HCT116 (cell line): ENCODE measurements at regions not wholly inside any gene's neighbourhood (a gene's known extent, or its start where the extent isn't known, plus 50 kb on each side); places are given as distances from the start of the nearest gene placed in this dataset.

ENCODE experiments used
- ATAC-seq: fragments of 200-7000 bp; cut with Tn5 transposase; 2 replicates; pipeline ENCODE4 v1.9.1; 2020; ENCODE audit warnings: mild to moderate bottlenecking, moderate library complexity
- BruUV-seq: library from RNA; stranded (reverse); fragments of 400-500 nt; replicated peaks from 2 replicates; lab custom pipeline; 2021; lab: Mats Ljungman, UMichigan
- CTCF ChIA-PET: fragments of 300-600 bp; sonication (Branson Sonifier 250); formaldehyde crosslinking; loops from one replicate; lab custom pipeline; 2021; ENCODE audit warnings: antibody characterized with exemption; lab: Charles Lee
- POLR2A ChIA-PET: fragments of 300-600, 350-600 bp; sonication (Branson Sonifier 250); formaldehyde crosslinking; loops from one replicate; lab custom pipeline; 2021; ENCODE audit warnings: antibody characterized with exemption; lab: Charles Lee
- RAD21 ChIA-PET, 2 experiments: fragments of 300-600 bp; sonication (Branson Sonifier 250); formaldehyde crosslinking; loops; one replicate each; lab custom pipeline; 2023; ENCODE audit warnings: low total read pairs in 2 of 2; ENCODE audit not compliant: uncharacterized antibody in 2 of 2, unreplicated experiment in 2 of 2, low non-redundant PET in 1 of 2; lab: Charles Lee
- DNase-seq: peaks from one replicate; pipeline ENCODE4 v3.0.0-alpha.2; 2010; ENCODE audit warnings: low read depth, low spot score
- H2AFZ ChIP-seq: fragments of 200-600 bp; shearing (Covaris generic), sonication (generic); 2 replicates; pipeline ENCODE4 v1.6.1; 2017; ENCODE audit warnings: low read depth, mixed run types, mixed read lengths, antibody characterized with exemption, low read length; ENCODE audit not compliant: poor library complexity, severe bottlenecking
- H3K27ac ChIP-seq: 2 replicates; pipeline ENCODE4 v1.5.1; 2012; ENCODE audit warnings: low read depth, low read length
- H3K27me3 ChIP-seq: fragments of 200-600 bp; sonication (generic); 2 replicates; pipeline ENCODE4 v1.6.1; 2016; ENCODE audit warnings: mixed run types, low read length, mixed read lengths; ENCODE audit not compliant: insufficient read depth
- H3K36me3 ChIP-seq, 2 experiments: fragments of 200-500 bp in 1 of 2; fragments of 200-600 bp in 1 of 2; sonication (Bioruptor generic) in 1 of 2; sonication (generic) in 1 of 2; 2 replicates each; pipeline versions ENCODE4 v1.5.1 to v1.6.1; 2014 to 2016; ENCODE audit warnings: low read length in 2 of 2, inconsistent platforms in 1 of 2, mixed read lengths in 1 of 2, mixed run types in 1 of 2; ENCODE audit not compliant: insufficient read depth in 2 of 2, control insufficient read depth in 1 of 2
- H3K4me1 ChIP-seq, 2 experiments: fragments of 200-600 bp in 1 of 2; sonication (generic) in 1 of 2; 2 replicates each; pipeline versions ENCODE4 v1.5.1 to v1.6.1; 2012 to 2017; ENCODE audit warnings: low read length in 2 of 2, inconsistent platforms in 1 of 2, mild to moderate bottlenecking in 1 of 2, mixed read lengths in 1 of 2, mixed run types in 1 of 2, moderate library complexity in 1 of 2; ENCODE audit not compliant: insufficient read depth in 2 of 2, control insufficient read depth in 1 of 2
- H3K4me2 ChIP-seq: fragments of 200-600 bp; sonication (generic); 2 replicates; pipeline ENCODE4 v1.6.1; 2017; ENCODE audit warnings: mixed run types, low read length, mixed read lengths
- H3K4me3 ChIP-seq, 2 experiments: fragments of 200-600 bp in 1 of 2; sonication (generic) in 1 of 2; replicated peaks in 1 of 2; 2 replicates each; pipeline ENCODE4 v1.5.1; 2011 to 2016; ENCODE audit warnings: low read length in 2 of 2, control low read depth in 1 of 2, low read depth in 1 of 2, mild to moderate bottlenecking in 1 of 2, mixed read lengths in 1 of 2, mixed run types in 1 of 2
- H3K79me2 ChIP-seq: fragments of 200-600 bp; sonication (generic); 2 replicates; pipeline ENCODE4 v1.6.1; 2017; ENCODE audit warnings: mild to moderate bottlenecking, mixed run types, low read length, moderate library complexity, mixed read lengths; ENCODE audit not compliant: insufficient read depth
- H3K9ac ChIP-seq: fragments of 200-600 bp; sonication (generic); 2 replicates; pipeline ENCODE4 v1.6.1; 2016; ENCODE audit warnings: low read length, mixed read lengths
- H3K9me2 ChIP-seq: fragments of 200-600 bp; sonication (generic), shearing (Covaris generic); 2 replicates; pipeline ENCODE4 v1.6.1; 2017; ENCODE audit warnings: mixed run types, mild to moderate bottlenecking, moderate library complexity; ENCODE audit not compliant: insufficient read depth
- H3K9me3 ChIP-seq, 2 experiments: fragments of 200-500 bp in 1 of 2; fragments of 200-600 bp in 1 of 2; sonication (Bioruptor generic) in 1 of 2; sonication (generic) in 1 of 2; 2 replicates each; pipeline ENCODE4 v1.6.1; 2014 to 2017; ENCODE audit warnings: low read length in 2 of 2, mixed read lengths in 2 of 2, inconsistent platforms in 1 of 2, low read depth in 1 of 2, mild to moderate bottlenecking in 1 of 2, mixed run types in 1 of 2, moderate library complexity in 1 of 2; ENCODE audit not compliant: control insufficient read depth in 1 of 2, insufficient read depth in 1 of 2
- H4K20me1 ChIP-seq: fragments of 200-600 bp; sonication (generic), shearing (Covaris generic); 2 replicates; pipeline ENCODE4 v1.6.1; 2017; ENCODE audit warnings: mixed run types, mild to moderate bottlenecking, moderate library complexity; ENCODE audit not compliant: insufficient read depth
- CEBPB ChIP-seq: IDR thresholded peaks from 2 replicates; pipeline ENCODE4 v1.6.1; 2012; ENCODE audit warnings: low read depth
- CTCF ChIP-seq, 3 experiments: fragments of 200-600 bp in 1 of 3; sonication (generic) in 1 of 3; IDR thresholded peaks in 2 of 3; conservative IDR thresholded peaks in 1 of 3; 2 replicates each; pipeline ENCODE4 v1.5.1; 2012 to 2017; ENCODE audit warnings: low read depth in 2 of 3, low read length in 2 of 3, antibody characterized with exemption in 1 of 3, borderline replicate concordance in 1 of 3, control low read depth in 1 of 3, mild to moderate bottlenecking in 1 of 3, mixed read lengths in 1 of 3, mixed run types in 1 of 3, moderate library complexity in 1 of 3; ENCODE audit not compliant: insufficient read depth in 1 of 3
- EGR1 ChIP-seq: IDR thresholded peaks from 2 replicates; pipeline ENCODE4 v1.6.1; 2012; ENCODE audit warnings: low read depth
- ELF1 ChIP-seq: IDR thresholded peaks from 2 replicates; pipeline ENCODE4 v1.6.1; 2012; ENCODE audit warnings: low read depth, borderline replicate concordance
- EZH2 ChIP-seq: fragments of 200-600 bp; sonication (generic); IDR thresholded peaks from 2 replicates; pipeline ENCODE4 v1.6.1; 2017; ENCODE audit warnings: antibody characterized with exemption, mixed run types
- EZH2phosphoT487 ChIP-seq: fragments of 200-600 bp; IDR thresholded peaks from 2 replicates; pipeline ENCODE4 v1.6.1; 2018; ENCODE audit warnings: antibody characterized with exemption, borderline replicate concordance
- SIN3A ChIP-seq: IDR thresholded peaks from 2 replicates; pipeline ENCODE4 v1.6.1; 2012; ENCODE audit warnings: low read depth
- SRF ChIP-seq: IDR thresholded peaks from 2 replicates; pipeline ENCODE4 v1.6.1; 2012; ENCODE audit warnings: low read depth
- TCF7L2 ChIP-seq: IDR thresholded peaks from 2 replicates; pipeline ENCODE4 v1.7.0; 2011; ENCODE audit warnings: borderline replicate concordance, inconsistent platforms; ENCODE audit not compliant: insufficient read depth, insufficient read length; ENCODE audit errors: extremely low read depth
- YY1 ChIP-seq: IDR thresholded peaks from 2 replicates; pipeline ENCODE4 v1.6.1; 2011; ENCODE audit warnings: low read length, low read depth, moderate library complexity, mild to moderate bottlenecking; ENCODE audit not compliant: insufficient replicate concordance; ENCODE audit errors: extremely low read depth
- ZNF274 ChIP-seq: fragments of 200-500 bp; sonication (Bioruptor generic); IDR thresholded peaks from 2 replicates; pipeline ENCODE4 v1.6.1; 2014; ENCODE audit warnings: mild to moderate bottlenecking, low read depth, low read length, inconsistent platforms
- intact Hi-C: fragments of 100-400 bp; cut with micrococcal nuclease; formaldehyde crosslinking; loops from 2 replicates; pipeline ENCODE4 v1.10.0; 2022
- TF ChIP-seq, protein P1 (sequence below): IDR thresholded peaks from 2 replicates; pipeline ENCODE4 v1.6.1; 2012; ENCODE audit warnings: low read depth

DNA sequence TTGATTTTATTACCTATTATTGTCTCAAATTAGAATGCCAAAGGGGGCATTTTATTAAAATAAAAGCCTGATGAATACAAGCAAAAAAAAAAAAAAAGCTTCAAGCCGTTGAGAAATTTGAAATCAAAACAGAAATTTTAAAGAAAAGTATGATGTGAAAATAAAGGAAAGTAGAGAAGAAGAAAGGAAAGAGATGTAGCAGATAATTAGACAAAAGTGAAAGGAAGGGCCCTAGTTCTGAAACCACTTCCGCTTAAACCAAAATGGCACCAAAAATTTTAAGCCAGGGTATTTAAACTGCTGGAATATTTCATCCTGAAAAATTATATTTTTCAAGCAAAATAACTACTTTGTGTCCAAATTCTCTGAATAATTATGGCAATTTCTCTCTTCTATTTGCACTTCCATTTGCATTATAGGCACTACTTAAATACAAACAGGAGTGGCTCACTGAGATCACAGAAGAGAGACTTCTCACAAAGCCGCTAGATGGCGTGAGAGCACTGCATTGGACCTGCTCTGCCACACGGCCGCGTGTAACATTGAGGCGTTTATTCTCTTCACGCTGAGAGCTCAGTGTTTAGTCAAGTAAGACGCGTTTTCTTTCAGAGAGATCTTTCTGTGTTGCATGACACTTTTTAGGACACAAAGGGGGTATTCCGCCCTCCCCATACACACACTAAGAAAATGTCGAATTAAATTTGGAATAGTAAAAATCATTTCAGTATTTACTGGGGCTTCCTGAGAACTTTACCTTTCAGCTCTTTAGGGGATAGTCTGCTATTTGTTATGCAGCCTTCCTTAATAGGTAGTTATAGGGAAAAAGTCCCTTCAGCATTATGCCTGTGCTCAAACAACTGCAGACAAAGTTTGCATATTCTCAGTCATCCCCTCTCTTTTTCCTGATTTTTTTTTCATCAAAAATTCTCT is 368.4 kb upstream of the CCNH start (continued):
- TF ChIP-seq, protein P1, sequence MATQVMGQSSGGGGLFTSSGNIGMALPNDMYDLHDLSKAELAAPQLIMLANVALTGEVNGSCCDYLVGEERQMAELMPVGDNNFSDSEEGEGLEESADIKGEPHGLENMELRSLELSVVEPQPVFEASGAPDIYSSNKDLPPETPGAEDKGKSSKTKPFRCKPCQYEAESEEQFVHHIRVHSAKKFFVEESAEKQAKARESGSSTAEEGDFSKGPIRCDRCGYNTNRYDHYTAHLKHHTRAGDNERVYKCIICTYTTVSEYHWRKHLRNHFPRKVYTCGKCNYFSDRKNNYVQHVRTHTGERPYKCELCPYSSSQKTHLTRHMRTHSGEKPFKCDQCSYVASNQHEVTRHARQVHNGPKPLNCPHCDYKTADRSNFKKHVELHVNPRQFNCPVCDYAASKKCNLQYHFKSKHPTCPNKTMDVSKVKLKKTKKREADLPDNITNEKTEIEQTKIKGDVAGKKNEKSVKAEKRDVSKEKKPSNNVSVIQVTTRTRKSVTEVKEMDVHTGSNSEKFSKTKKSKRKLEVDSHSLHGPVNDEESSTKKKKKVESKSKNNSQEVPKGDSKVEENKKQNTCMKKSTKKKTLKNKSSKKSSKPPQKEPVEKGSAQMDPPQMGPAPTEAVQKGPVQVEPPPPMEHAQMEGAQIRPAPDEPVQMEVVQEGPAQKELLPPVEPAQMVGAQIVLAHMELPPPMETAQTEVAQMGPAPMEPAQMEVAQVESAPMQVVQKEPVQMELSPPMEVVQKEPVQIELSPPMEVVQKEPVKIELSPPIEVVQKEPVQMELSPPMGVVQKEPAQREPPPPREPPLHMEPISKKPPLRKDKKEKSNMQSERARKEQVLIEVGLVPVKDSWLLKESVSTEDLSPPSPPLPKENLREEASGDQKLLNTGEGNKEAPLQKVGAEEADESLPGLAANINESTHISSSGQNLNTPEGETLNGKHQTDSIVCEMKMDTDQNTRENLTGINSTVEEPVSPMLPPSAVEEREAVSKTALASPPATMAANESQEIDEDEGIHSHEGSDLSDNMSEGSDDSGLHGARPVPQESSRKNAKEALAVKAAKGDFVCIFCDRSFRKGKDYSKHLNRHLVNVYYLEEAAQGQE: no peak
- TF ChIP-seq TCF7L2: no peak
- TF ChIP-seq EGR1: no peak
- TF ChIP-seq EZH2phosphoT487: no peak
- no peak for TF ChIP-seq SIN3A

DNA sequence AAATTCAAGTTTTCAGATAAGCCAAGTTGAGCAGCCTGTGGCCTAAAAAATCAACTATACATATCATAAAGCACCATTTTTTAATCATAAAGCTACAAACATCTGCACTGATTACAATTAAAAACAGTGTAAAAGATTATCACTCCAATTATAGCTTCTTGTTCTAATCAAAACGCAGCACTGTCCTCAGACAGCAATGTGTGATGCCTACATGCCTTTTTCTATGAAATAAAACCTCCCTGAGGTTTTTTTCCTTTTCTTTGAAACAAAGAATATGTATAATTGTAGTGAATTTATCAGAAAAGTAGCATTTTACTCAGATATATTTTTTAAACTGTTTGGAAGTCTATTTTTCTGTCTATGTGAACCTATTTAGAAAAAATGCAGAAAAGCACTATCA is 366.1 kb upstream of the CCNH start:
- H3K36me3 ChIP-seq: no peaks in the 10 kb centered on the region
- no peak overlapping the region for H3K4me2 ChIP-seq
- no peaks in the 10 kb centered on the region for H3K27me3 ChIP-seq
- no peaks in the 10 kb centered on the region for H3K9me3 ChIP-seq
- H3K9me2 ChIP-seq: no peaks in the 10 kb centered on the region
- no peak overlapping the region for H3K4me3 ChIP-seq
- ChIA-PET RAD21 (no interaction called here), CTCF (interaction anchor here (0.9 to 5.7 kb wide), 3 partner anchors 366 to 946 kb away, joined by 3 to 79 read pairs (median 8); partner anchors contain the start of gene CCNH), POLR2A (no interaction called here)
- H3K9ac ChIP-seq: no peak overlapping the region
- no peaks in the 10 kb centered on the region for H3K79me2 ChIP-seq
- TF ChIP-seq CEBPB: no peak
- no peak for TF ChIP-seq SRF
- TF ChIP-seq ZNF274: no peak
- TF ChIP-seq ELF1: no peak
- TF ChIP-seq EZH2: no peak
- no peak for TF ChIP-seq CTCF (IDR thresholded peaks at IDR 0.05 in 2 of 3, conservative IDR thresholded peaks at IDR 0.05 in 1 of 3; ENCODE audit: borderline replicate concordance in 1 of 3, insufficient read depth in 1 of 3, low read depth in 2 of 3, low read length in 2 of 3)
- TF ChIP-seq, protein P1: no peak
- no peak for TF ChIP-seq YY1
- TF ChIP-seq, all 23 proteins: peak for 0
- ATAC-seq: no peak
- H2AFZ ChIP-seq: no peak overlapping the region
- H4K20me1 ChIP-seq: no peaks in the 10 kb centered on the region
- peaks cover 0 to 3% of the 10 kb centered on the region in 2 experiments; a peak in 1 of 4 replicates for H3K4me1 ChIP-seq
- no peak overlapping the region for H3K27ac ChIP-seq
- no peak for DNase-seq
- BruUV-seq: no TSS peak
- intact Hi-C loops: no loop called here
